ENCODE measurements at regions not wholly inside any gene's neighbourhood (a gene's known extent, or its start where the extent isn't known, plus 50 kb on each side); places are given as distances from the start of the nearest gene placed in this dataset.

- Histone ChIP-seq H3K4me1 (no peaks in the 10 kb centered on the region), H3K27me3 (no peaks in the 10 kb centered on the region), H3K36me3 (no peaks in the 10 kb centered on the region), H3K4me3 (no peak overlapping the region), H3K27ac (no peak overlapping the region), H3K9ac (ENCODE audit: low read depth in 2 of 2, low read length in 2 of 2) (no peak overlapping the region), H3K9me3 (no peaks in the 10 kb centered on the region)
- no peak for TF ChIP-seq CTCF (IDR thresholded peaks at IDR 0.05)
- DNase-seq: no peak
- intact Hi-C loops (cut with DNase I): no loop called here
These were observed 130.8 kb upstream of the CES5A start for GRCh38 chr16:56005958-56006357.

GRCh38 chr16:55999683-56000082 lies 124.5 kb upstream of the CES5A start:
- no peak overlapping the region for H3K27ac ChIP-seq
- H3K9me3 ChIP-seq: no peaks in the 10 kb centered on the region
- intact Hi-C loops (cut with DNase I): no loop called here
- no peak for TF ChIP-seq CTCF (IDR thresholded peaks at IDR 0.05)
- no peak for DNase-seq
- no peaks in the 10 kb centered on the region for H3K36me3 ChIP-seq
- H3K9ac ChIP-seq (ENCODE audit: low read depth in 2 of 2, low read length in 2 of 2): no peak overlapping the region
- H3K4me3 ChIP-seq: no peak overlapping the region
- no peaks in the 10 kb centered on the region for H3K4me1 ChIP-seq
- H3K27me3 ChIP-seq: no peaks in the 10 kb centered on the region

GRCh38 chr16:55993088-55993487 lies 117.9 kb upstream of the CES5A start:
- no peak overlapping the region for H3K9ac ChIP-seq (ENCODE audit: low read depth in 2 of 2, low read length in 2 of 2)
- no peak for DNase-seq
- no peaks in the 10 kb centered on the region for H3K27me3 ChIP-seq
- TF ChIP-seq CTCF (IDR thresholded peaks at IDR 0.05): no peak
- no peaks in the 10 kb centered on the region for H3K9me3 ChIP-seq
- no peaks in the 10 kb centered on the region for H3K4me1 ChIP-seq
- no peaks in the 10 kb centered on the region for H3K36me3 ChIP-seq
- H3K4me3 ChIP-seq: no peak overlapping the region
- intact Hi-C loops (cut with DNase I): no loop called here
- H3K27ac ChIP-seq: no peak overlapping the region

GRCh38 chr16:55992551-55992950 lies 117.4 kb upstream of the CES5A start:
- no peak for DNase-seq
- H3K4me3 ChIP-seq: no peak overlapping the region
- no peaks in the 10 kb centered on the region for H3K36me3 ChIP-seq
- TF ChIP-seq CTCF (IDR thresholded peaks at IDR 0.05): no peak
- H3K27ac ChIP-seq: no peak overlapping the region
- H3K9ac ChIP-seq (ENCODE audit: low read depth in 2 of 2, low read length in 2 of 2): no peak overlapping the region
- H3K27me3 ChIP-seq: no peaks in the 10 kb centered on the region
- H3K9me3 ChIP-seq: no peaks in the 10 kb centered on the region
- intact Hi-C loops (cut with DNase I): no loop called here
- H3K4me1 ChIP-seq: no peaks in the 10 kb centered on the region

GRCh38 chr16:55991843-55992242 lies 116.7 kb upstream of the CES5A start:
- no peaks in the 10 kb centered on the region for H3K36me3 ChIP-seq

More at GRCh38 chr16:55991843-55992242, 116.7 kb upstream of the CES5A start:
- Histone ChIP-seq H3K27ac (no peak overlapping the region), H3K4me1 (no peaks in the 10 kb centered on the region), H3K9me3 (no peaks in the 10 kb centered on the region), H3K27me3 (no peaks in the 10 kb centered on the region), H3K4me3 (no peak overlapping the region), H3K9ac (ENCODE audit: low read depth in 2 of 2, low read length in 2 of 2) (no peak overlapping the region)
- no peak for TF ChIP-seq CTCF (IDR thresholded peaks at IDR 0.05)
- intact Hi-C loops (cut with DNase I): no loop called here
- no peak for DNase-seq

Measured in colonic mucosa (tissue), 4 donors.